SK-N-SH (cell line): ENCODE measurements at regions not wholly inside any gene's neighbourhood (a gene's known extent, or its start where the extent isn't known, plus 50 kb on each side); places are given as distances from the start of the nearest gene placed in this dataset.

Experiments
- CTCF ChIA-PET: fragments of 300-600, 350-600 bp; formaldehyde crosslinking; extraction: SDS; loops from one replicate; lab custom pipeline; 2021; lab: Yijun Ruan, JAX
- POLR2A ChIA-PET: fragments of 350-600 bp; sonication (Branson Sonifier 250); formaldehyde crosslinking; extraction: SDS; loops from one replicate; lab custom pipeline; 2020; ENCODE audit warnings: antibody characterized with exemption, inconsistent platforms; lab: Yijun Ruan, JAX
- DNase-seq: peaks from one replicate; pipeline ENCODE4 v3.0.0; 2012
- H2AFZ ChIP-seq: fragments of 200-600 bp; sonication (generic); 2 replicates; pipeline ENCODE4 v1.8.1; 2016; ENCODE audit warnings: antibody characterized with exemption, mild to moderate bottlenecking, low read depth
- H3F3A ChIP-seq: fragments of 200-600 bp; sonication (generic); replicated peaks from 2 replicates; pipeline ENCODE3; 2016; ENCODE audit warnings: antibody characterized with exemption, mild to moderate bottlenecking; ENCODE audit not compliant: insufficient read depth
- H3K27ac ChIP-seq, 2 experiments: fragments of 200-500 bp in 1 of 2; fragments of 200-600 bp in 1 of 2; sonication (Bioruptor generic) in 1 of 2; sonication (generic), shearing (Covaris generic) in 1 of 2; 2 replicates each; pipeline versions ENCODE4 v1.5.1 to v1.6.1; 2014 to 2016; ENCODE audit warnings: low read depth in 2 of 2, inconsistent platforms in 1 of 2, low read length in 1 of 2, mild to moderate bottlenecking in 1 of 2, mixed read lengths in 1 of 2
- H3K27me3 ChIP-seq: fragments of 200-600 bp; sonication (generic), shearing (Covaris generic); 2 replicates; pipeline ENCODE4 v1.6.1; 2016; ENCODE audit warnings: mixed run types; ENCODE audit not compliant: insufficient read depth
- H3K36me3 ChIP-seq, 2 experiments: fragments of 200-500 bp in 1 of 2; fragments of 200-600 bp in 1 of 2; sonication (Bioruptor generic) in 1 of 2; sonication (generic) in 1 of 2; replicated peaks in 1 of 2; 2 replicates each; pipeline versions ENCODE3 to v1.5.1; 2014 to 2016; ENCODE audit warnings: low read length in 1 of 2, mild to moderate bottlenecking in 1 of 2; ENCODE audit not compliant: insufficient read depth in 2 of 2, control insufficient read depth in 1 of 2
- H3K4me1 ChIP-seq, 2 experiments: fragments of 200-500 bp in 1 of 2; fragments of 200-600 bp in 1 of 2; sonication (Bioruptor generic) in 1 of 2; sonication (generic), shearing (Covaris generic) in 1 of 2; 2 replicates each; pipeline versions ENCODE4 v1.5.1 to v1.6.1; 2014 to 2016; ENCODE audit warnings: low read depth in 1 of 2, low read length in 1 of 2, mixed run types in 1 of 2; ENCODE audit not compliant: insufficient read depth in 2 of 2, control insufficient read depth in 1 of 2
- H3K4me2 ChIP-seq: fragments of 200-600 bp; sonication (generic), shearing (Covaris generic); 2 replicates; pipeline ENCODE4 v1.6.1; 2017; ENCODE audit warnings: mixed run types
- H3K4me3 ChIP-seq, 2 experiments: fragments of 200-500 bp in 1 of 2; fragments of 200-600 bp in 1 of 2; sonication (Bioruptor generic) in 1 of 2; sonication (generic), shearing (Covaris generic) in 1 of 2; 2 replicates each; pipeline versions ENCODE4 v1.5.1 to v1.8.1; 2014 to 2016; ENCODE audit warnings: low read depth in 2 of 2, inconsistent platforms in 1 of 2, low read length in 1 of 2, mild to moderate bottlenecking in 1 of 2, mixed read lengths in 1 of 2, moderate library complexity in 1 of 2
- H3K79me2 ChIP-seq: fragments of 200-600 bp; sonication (generic); 2 replicates; pipeline ENCODE4 v1.8.1; 2017; ENCODE audit warnings: mild to moderate bottlenecking; ENCODE audit not compliant: insufficient read depth
- H3K9ac ChIP-seq: fragments of 200-600 bp; sonication (generic); 2 replicates; pipeline ENCODE4 v1.6.1; 2017; ENCODE audit warnings: mixed run types
- H3K9me2 ChIP-seq: fragments of 200-600 bp; sonication (generic); 2 replicates; pipeline ENCODE4 v1.6.1; 2017; ENCODE audit warnings: mixed run types
- H3K9me3 ChIP-seq: fragments of 200-600 bp; sonication (generic); 2 replicates; pipeline ENCODE4 v1.6.1; 2017; ENCODE audit warnings: mixed run types, mild to moderate bottlenecking, moderate library complexity
- H4K20me1 ChIP-seq: fragments of 200-600 bp; sonication (generic); 2 replicates; pipeline ENCODE4 v1.6.1; 2017; ENCODE audit warnings: mild to moderate bottlenecking, mixed run types; ENCODE audit not compliant: insufficient read depth
- CHD2 ChIP-seq: fragments of 150-350 bp; IDR thresholded peaks from 2 replicates; pipeline ENCODE4 v1.6.1; 2018; ENCODE audit warnings: low read length; ENCODE audit not compliant: partially characterized antibody
- EP300 ChIP-seq, 2 experiments: IDR thresholded peaks; 2 replicates each; pipeline versions ENCODE4 v1.4.0 to v1.6.1; 2012; ENCODE audit warnings: borderline replicate concordance in 1 of 2, low read depth in 1 of 2, low read length in 1 of 2
- FOSL2 ChIP-seq: IDR thresholded peaks from 2 replicates; pipeline ENCODE4 v1.4.0; 2012; ENCODE audit warnings: low read depth, mild to moderate bottlenecking, moderate library complexity, borderline replicate concordance
- FOXM1 ChIP-seq: IDR thresholded peaks from 2 replicates; pipeline ENCODE4 v1.4.0; 2012; ENCODE audit warnings: low read depth, mild to moderate bottlenecking
- GABPA ChIP-seq: IDR thresholded peaks from 2 replicates; pipeline ENCODE4 v1.4.0; 2012; ENCODE audit warnings: low read depth, mild to moderate bottlenecking
- GATA2 ChIP-seq: sonication (generic); formaldehyde crosslinking; IDR thresholded peaks from 2 replicates; pipeline ENCODE4 v1.5.0; 2020; ENCODE audit warnings: mild to moderate bottlenecking, missing genetic modification reagents
- IRF3 ChIP-seq: fragments of 150-350 bp; IDR thresholded peaks from 2 replicates; pipeline ENCODE4 v1.6.1; 2016; ENCODE audit warnings: mild to moderate bottlenecking, low read depth, low read length
- JUND ChIP-seq: IDR thresholded peaks from 2 replicates; pipeline ENCODE4 v1.4.0; 2012
- MXI1 ChIP-seq: IDR thresholded peaks from 2 replicates; pipeline ENCODE4 v1.6.1; 2012; ENCODE audit warnings: mild to moderate bottlenecking, low read depth, low read length, improper control_type of control experiment
- NRF1 ChIP-seq: IDR thresholded peaks from 2 replicates; pipeline ENCODE4 v1.6.1; 2012; ENCODE audit warnings: low read depth, mild to moderate bottlenecking, low read length
- PBX3 ChIP-seq: IDR thresholded peaks from 2 replicates; pipeline ENCODE4; 2012
- RXRA ChIP-seq: IDR thresholded peaks from 2 replicates; pipeline ENCODE4 v1.4.0; 2012; ENCODE audit warnings: low read depth, mild to moderate bottlenecking, borderline replicate concordance
- SMC3 ChIP-seq: IDR thresholded peaks from 2 replicates; pipeline ENCODE4 v1.6.1; 2012; ENCODE audit warnings: low read depth, low read length, improper control_type of control experiment
- TAF1 ChIP-seq: IDR thresholded peaks from 2 replicates; pipeline ENCODE4 v1.6.1; 2012; ENCODE audit warnings: low read depth, mild to moderate bottlenecking, low read length, moderate library complexity, borderline replicate concordance
- TEAD4 ChIP-seq: IDR thresholded peaks from 2 replicates; pipeline ENCODE4 v1.4.0; 2012; ENCODE audit warnings: mild to moderate bottlenecking, borderline replicate concordance; ENCODE audit not compliant: insufficient read depth
- USF1 ChIP-seq: IDR thresholded peaks from 2 replicates; pipeline ENCODE4 v1.4.0; 2012; ENCODE audit warnings: low read depth, borderline replicate concordance
- ZBTB33 ChIP-seq: IDR thresholded peaks from 2 replicates; pipeline ENCODE4 v1.4.0; 2012; ENCODE audit warnings: low read depth, borderline replicate concordance
- WGBS: methylation state at CpG from one replicate; pipeline ENCODE4 v1.1.6; 2017; ENCODE audit warnings: low lambda C conversion rate; 5-methylcytosine and 5-hydroxymethylcytosine counted together

GRCh38 chr2:220665108-220665471 lies 907.0 kb downstream of the EPHA4 start:
- H3K4me3 ChIP-seq, result no peak overlapping the region
- H3K4me1 ChIP-seq, result no peaks in the 10 kb centered on the region; a peak in 1 of 4 replicates
- TF ChIP-seq JUND (no peak), MXI1 (no peak), TEAD4 (no peak), FOXM1 (no peak), GABPA (no peak), FOSL2 (no peak), SMC3 (no peak), NRF1 (no peak), RXRA (no peak), PBX3 (no peak), TAF1 (no peak), ZBTB33 (no peak), USF1 (no peak)
- TF ChIP-seq, all 33 proteins: peak for 0
- no peak for DNase-seq
- H4K20me1 ChIP-seq, result no peaks in the 10 kb centered on the region
- 9% methylated on average over 3 of the region's 3 CpGs for WGBS
- no peaks in the 10 kb centered on the region for H3K79me2 ChIP-seq
- H3K27me3 ChIP-seq, result no peaks in the 10 kb centered on the region; the same call in 1 of the 2 replicates
- no peaks in the 10 kb centered on the region for H3K9me3 ChIP-seq
- H3K36me3 ChIP-seq, result no peaks in the 10 kb centered on the region
- H3F3A ChIP-seq, result no peaks in the 10 kb centered on the region
- H3K9me2 ChIP-seq, result no peaks in the 10 kb centered on the region
- H3K4me2 ChIP-seq, result no peak overlapping the region
- ChIA-PET CTCF (no interaction called here), POLR2A (no interaction called here)
- no peak overlapping the region for H3K9ac ChIP-seq
- H3K27ac ChIP-seq, result no peak overlapping the region
- no peak overlapping the region for H2AFZ ChIP-seq

GRCh38 chr2:220669324-220669723 lies 902.8 kb downstream of the EPHA4 start:
- no peaks in the 10 kb centered on the region; a peak in 1 of 4 replicates for H3K4me1 ChIP-seq
- no peaks in the 10 kb centered on the region for H3K79me2 ChIP-seq
- no peak for DNase-seq
- ChIA-PET CTCF (no interaction called here), POLR2A (no interaction called here)
- H4K20me1 ChIP-seq, result no peaks in the 10 kb centered on the region
- H3K27ac ChIP-seq, result no peak overlapping the region
- H3K4me3 ChIP-seq, result no peak overlapping the region
- 22% methylated on average over 4 of the region's 4 CpGs for WGBS
- TF ChIP-seq TEAD4 (no peak), SMC3 (no peak), IRF3 (no peak), CHD2 (no peak), JUND (no peak), GATA2 (no peak), PBX3 (no peak), GABPA (no peak), EP300 (IDR thresholded peaks at IDR 0.05; ENCODE audit: borderline replicate concordance in 1 of 2, low read depth in 1 of 2, low read length in 1 of 2) (no peak), TAF1 (no peak), USF1 (no peak)
- no peaks in the 10 kb centered on the region for H3K36me3 ChIP-seq
- no peak overlapping the region for H2AFZ ChIP-seq
- no peaks in the 10 kb centered on the region; the same call in 1 of the 2 replicates for H3K27me3 ChIP-seq
- H3F3A ChIP-seq, result no peaks in the 10 kb centered on the region
- H3K9ac ChIP-seq, result no peak overlapping the region
- no peaks in the 10 kb centered on the region for H3K9me2 ChIP-seq
- no peak overlapping the region for H3K4me2 ChIP-seq
- no peaks in the 10 kb centered on the region for H3K9me3 ChIP-seq
